OCI-LY7 (cell line): ENCODE measurements at regions not wholly inside any gene's neighbourhood (a gene's known extent, or its start where the extent isn't known, plus 50 kb on each side); places are given as distances from the start of the nearest gene placed in this dataset.

Source experiments
- BruUV-seq: library from RNA; stranded (reverse); fragments of 400-500 nt; replicated peaks from 2 replicates; lab custom pipeline; 2021; lab: Mats Ljungman, UMichigan
- CTCF ChIA-PET: fragments of 300-600 bp; sonication (Branson Sonifier 250); formaldehyde crosslinking; loops from one replicate; lab custom pipeline; 2022; ENCODE audit warnings: antibody characterized with exemption; ENCODE audit not compliant: unreplicated experiment; lab: Charles Lee
- POLR2A ChIA-PET: fragments of 300-600 bp; sonication (Branson Sonifier 250); formaldehyde crosslinking; loops from one replicate; lab custom pipeline; 2022; ENCODE audit warnings: antibody characterized with exemption; lab: Charles Lee
- DNase-seq: peaks from one replicate; pipeline ENCODE4 v3.0.0-alpha.2; 2015; ENCODE audit warnings: low spot score
- H2AFZ ChIP-seq: fragments of 200-600 bp; sonication (generic), shearing (Covaris generic); 2 replicates; pipeline ENCODE4 v1.6.1; 2014; ENCODE audit warnings: mild to moderate bottlenecking, antibody characterized with exemption, low read length, moderate library complexity
- H3K27ac ChIP-seq: fragments of 200-600 bp; sonication (generic); 2 replicates; pipeline ENCODE4 v1.5.1; 2014; ENCODE audit warnings: mixed run types, low read depth, mild to moderate bottlenecking, moderate library complexity, low read length, inconsistent platforms; ENCODE audit not compliant: poor library complexity, severe bottlenecking
- H3K36me3 ChIP-seq: fragments of 200-600 bp; sonication (generic); 2 replicates; pipeline ENCODE4 v1.6.1; 2014; ENCODE audit warnings: mild to moderate bottlenecking, antibody characterized with exemption, low read length, moderate library complexity, mixed read lengths; ENCODE audit not compliant: insufficient read depth
- H3K4me1 ChIP-seq: fragments of 200-600 bp; sonication (generic); 2 replicates; pipeline ENCODE4 v1.5.1; 2014; ENCODE audit warnings: mild to moderate bottlenecking, low read length; ENCODE audit not compliant: insufficient read depth, poor library complexity, severe bottlenecking
- H3K4me2 ChIP-seq: fragments of 200-600 bp; sonication (generic); 2 replicates; pipeline ENCODE4 v1.6.1; 2014; ENCODE audit warnings: mild to moderate bottlenecking, low read length
- H3K4me3 ChIP-seq: fragments of 200-600 bp; sonication (generic); 2 replicates; pipeline ENCODE4 v1.5.1; 2014; ENCODE audit warnings: mild to moderate bottlenecking, low read depth, low read length; ENCODE audit not compliant: poor library complexity, severe bottlenecking
- H3K79me2 ChIP-seq: fragments of 200-600 bp; sonication (generic); 2 replicates; pipeline ENCODE4 v1.6.1; 2016; ENCODE audit warnings: low read depth, mild to moderate bottlenecking, low read length, moderate library complexity, mixed read lengths; ENCODE audit not compliant: insufficient read depth
- H3K9me2 ChIP-seq: fragments of 200-600 bp; sonication (generic); 2 replicates; pipeline ENCODE4 v1.6.1; 2016; ENCODE audit warnings: mild to moderate bottlenecking, low read length, mixed read lengths; ENCODE audit not compliant: insufficient read depth
- H3K9me3 ChIP-seq: fragments of 200-600 bp; sonication (generic); 2 replicates; pipeline ENCODE4 v1.6.1; 2014; ENCODE audit warnings: mild to moderate bottlenecking, mixed run types, low read length, mixed read lengths
- H4K20me1 ChIP-seq: fragments of 200-600 bp; sonication (generic); 2 replicates; pipeline ENCODE4 v1.6.1; 2014; ENCODE audit warnings: mild to moderate bottlenecking, antibody characterized with exemption, low read length, moderate library complexity, mixed read lengths; ENCODE audit not compliant: insufficient read depth
- EZH2phosphoT487 ChIP-seq: fragments of 200-600 bp; sonication (generic); IDR thresholded peaks from 2 replicates; pipeline ENCODE4 v1.6.1; 2018; ENCODE audit warnings: low read depth, borderline replicate concordance, mild to moderate bottlenecking, mixed run types, antibody characterized with exemption, low read length, moderate library complexity, mixed read lengths
- intact Hi-C: fragments of 100-400 bp; cut with micrococcal nuclease; formaldehyde crosslinking; loops from one replicate; pipeline ENCODE4 v1.10.0; 2022; ENCODE audit not compliant: unreplicated experiment
- TF ChIP-seq, protein P1 (sequence below): fragments of 200-600 bp; sonication (generic); conservative IDR thresholded peaks from 2 replicates; pipeline ENCODE4 v1.5.1; 2014; ENCODE audit warnings: mild to moderate bottlenecking, antibody characterized with exemption, low read length, moderate library complexity, mixed read lengths

DNA sequence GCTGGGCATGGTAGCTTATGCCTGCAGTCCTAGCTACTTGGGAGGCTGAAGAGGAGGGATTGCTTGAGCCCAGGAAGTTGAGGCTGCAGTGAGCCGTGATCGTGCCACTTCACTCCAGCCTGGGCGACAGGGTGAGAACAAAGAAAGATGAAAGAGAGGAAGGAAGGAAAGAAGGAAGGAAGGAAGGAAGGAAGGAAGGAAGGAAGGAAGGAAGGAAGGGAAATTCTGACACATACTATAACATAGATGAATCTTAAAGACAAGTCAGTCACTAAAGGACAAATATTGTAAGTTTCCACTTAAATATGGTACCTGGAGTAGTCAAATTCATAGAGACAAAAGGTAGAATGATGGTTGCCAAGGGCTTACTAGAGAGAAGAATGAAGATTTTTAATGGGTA lies 108.0 kb upstream of the CACHD1 start:
- BruUV-seq = no TSS peak
- H2AFZ ChIP-seq = no peak overlapping the region
- CTCF ChIA-PET = no interaction called here

DNA sequence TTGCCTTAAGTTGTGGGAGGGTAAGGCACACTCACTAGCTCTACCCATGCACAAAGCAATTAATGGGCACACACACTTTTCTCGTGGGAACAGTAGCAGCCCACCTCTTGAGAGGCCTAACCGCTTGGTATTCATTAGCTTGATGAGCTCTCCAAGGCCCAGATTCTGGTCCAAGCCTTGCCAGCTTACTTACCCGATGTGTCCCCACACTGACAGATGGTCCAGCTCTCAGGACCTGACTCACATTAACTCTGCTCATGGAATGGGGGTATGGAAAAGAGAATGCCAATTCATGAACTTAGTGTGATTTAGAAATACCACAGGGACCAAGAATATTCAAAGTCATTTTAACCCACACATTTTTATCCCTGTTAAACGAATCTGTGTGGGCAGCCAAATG lies 106.8 kb upstream of the CACHD1 start:
- no peak overlapping the region for H3K4me3 ChIP-seq
- ChIA-PET CTCF (no interaction called here), POLR2A (no interaction called here)
- intact Hi-C loops = no loop called here
- no peaks in the 10 kb centered on the region for H3K9me2 ChIP-seq
- no peaks in the 10 kb centered on the region for H3K4me1 ChIP-seq
- H3K9me3 ChIP-seq = no peaks in the 10 kb centered on the region
- no TSS peak for BruUV-seq
- H3K36me3 ChIP-seq = no peaks in the 10 kb centered on the region
- H3K4me2 ChIP-seq = no peak overlapping the region
- no peak for DNase-seq
- H2AFZ ChIP-seq = no peak overlapping the region
- H3K27ac ChIP-seq = no peak overlapping the region
- no peaks in the 10 kb centered on the region for H3K79me2 ChIP-seq
- H4K20me1 ChIP-seq = no peaks in the 10 kb centered on the region
- TF ChIP-seq EZH2phosphoT487 = no peak
- TF ChIP-seq, protein P1, sequence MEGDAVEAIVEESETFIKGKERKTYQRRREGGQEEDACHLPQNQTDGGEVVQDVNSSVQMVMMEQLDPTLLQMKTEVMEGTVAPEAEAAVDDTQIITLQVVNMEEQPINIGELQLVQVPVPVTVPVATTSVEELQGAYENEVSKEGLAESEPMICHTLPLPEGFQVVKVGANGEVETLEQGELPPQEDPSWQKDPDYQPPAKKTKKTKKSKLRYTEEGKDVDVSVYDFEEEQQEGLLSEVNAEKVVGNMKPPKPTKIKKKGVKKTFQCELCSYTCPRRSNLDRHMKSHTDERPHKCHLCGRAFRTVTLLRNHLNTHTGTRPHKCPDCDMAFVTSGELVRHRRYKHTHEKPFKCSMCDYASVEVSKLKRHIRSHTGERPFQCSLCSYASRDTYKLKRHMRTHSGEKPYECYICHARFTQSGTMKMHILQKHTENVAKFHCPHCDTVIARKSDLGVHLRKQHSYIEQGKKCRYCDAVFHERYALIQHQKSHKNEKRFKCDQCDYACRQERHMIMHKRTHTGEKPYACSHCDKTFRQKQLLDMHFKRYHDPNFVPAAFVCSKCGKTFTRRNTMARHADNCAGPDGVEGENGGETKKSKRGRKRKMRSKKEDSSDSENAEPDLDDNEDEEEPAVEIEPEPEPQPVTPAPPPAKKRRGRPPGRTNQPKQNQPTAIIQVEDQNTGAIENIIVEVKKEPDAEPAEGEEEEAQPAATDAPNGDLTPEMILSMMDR = no peak

More for the DNA sequence above, 108.0 kb upstream of the CACHD1 start:
- no peaks in the 10 kb centered on the region for H3K9me3 ChIP-seq
- no peak for DNase-seq
- no peak overlapping the region for H3K27ac ChIP-seq
- intact Hi-C loops = no loop called here
- H3K79me2 ChIP-seq = no peaks in the 10 kb centered on the region
- no peaks in the 10 kb centered on the region for H3K4me1 ChIP-seq
- H3K36me3 ChIP-seq = no peaks in the 10 kb centered on the region
- POLR2A ChIA-PET = no interaction called here
- H3K4me3 ChIP-seq = no peak overlapping the region
- TF ChIP-seq, protein P1 = no peak
- no peak for TF ChIP-seq EZH2phosphoT487
- H3K9me2 ChIP-seq = no peaks in the 10 kb centered on the region
- H3K4me2 ChIP-seq = no peak overlapping the region
- no peaks in the 10 kb centered on the region for H4K20me1 ChIP-seq

DNA sequence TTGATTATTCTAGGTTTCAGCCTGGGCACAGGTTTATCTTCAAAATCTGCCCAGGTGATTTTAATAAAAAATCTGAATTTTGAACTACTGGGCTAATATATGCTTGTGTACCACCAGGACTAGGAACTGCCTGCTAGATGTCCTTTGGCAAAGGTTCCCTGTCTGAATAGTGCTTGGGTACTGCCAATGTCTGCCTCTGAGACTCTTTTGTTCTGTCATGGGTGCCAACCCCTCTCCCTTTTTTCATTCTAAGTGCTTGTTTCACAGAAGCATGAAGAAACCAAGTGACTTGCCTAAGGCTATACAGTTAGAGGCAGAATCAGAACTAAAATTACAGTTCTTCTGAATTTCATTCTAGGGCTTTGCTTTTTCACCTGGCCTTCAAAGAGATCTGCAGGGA lies 106.3 kb upstream of the CACHD1 start:
- Histone ChIP-seq H2AFZ (no peak overlapping the region), H3K9me2 (no peaks in the 10 kb centered on the region), H3K79me2 (no peaks in the 10 kb centered on the region), H3K9me3 (no peaks in the 10 kb centered on the region), H3K4me2 (no peak overlapping the region), H4K20me1 (no peaks in the 10 kb centered on the region), H3K27ac (no peak overlapping the region), H3K36me3 (no peaks in the 10 kb centered on the region), H3K4me3 (no peak overlapping the region), H3K4me1 (no peaks in the 10 kb centered on the region)
- ChIA-PET CTCF (no interaction called here), POLR2A (no interaction called here)
- no peak for TF ChIP-seq EZH2phosphoT487
- TF ChIP-seq, protein P1 = no peak
- no TSS peak for BruUV-seq
- DNase-seq = no peak
- intact Hi-C loops = no loop called here
